Uterus (tissue), 3 donors: ENCODE measurements at regions not wholly inside any gene's neighbourhood (a gene's known extent, or its start where the extent isn't known, plus 50 kb on each side); places are given as distances from the start of the nearest gene placed in this dataset.

ENCODE experiments used
- DNase-seq, 2 donors: peaks; one replicate each; pipeline ENCODE4 v3.0.0-alpha.2; 2019 to 2020
- H3K27ac ChIP-seq, 2 donors: fragments of 200-600 bp; sonication (generic); 1 replicate in 1 of 2; 2 replicates in 1 of 2; pipeline ENCODE4 v1.5.1; 2016 to 2018
- H3K27me3 ChIP-seq, 2 donors: fragments of 200-600 bp; sonication (generic); one replicate each; pipeline ENCODE4 v1.5.1; 2018 to 2019; ENCODE audit warnings: control low read depth in 1 of 2
- H3K36me3 ChIP-seq, 2 donors: fragments of 200-600 bp; sonication (generic); one replicate each; pipeline ENCODE4 v1.5.1; 2019; ENCODE audit warnings: control low read depth in 1 of 2
- H3K4me1 ChIP-seq, 2 donors: fragments of 200-600 bp; sonication (generic); one replicate each; pipeline ENCODE4 v1.5.1; 2018 to 2019; ENCODE audit warnings: control low read depth in 1 of 2
- H3K4me3 ChIP-seq, 2 donors: fragments of 200-600 bp; sonication (generic); 1 replicate in 1 of 2; 2 replicates in 1 of 2; pipeline ENCODE4 v1.5.1; 2018 to 2019; ENCODE audit warnings: mild to moderate bottlenecking in 1 of 2
- H3K9me3 ChIP-seq, 2 donors: fragments of 200-600 bp; sonication (generic); one replicate each; pipeline ENCODE4 v1.5.1; 2019; ENCODE audit warnings: control low read depth in 1 of 2
- CTCF ChIP-seq, 4 experiments: fragments of 200-600 bp in 2 of 4; fragments of 450-650 bp in 2 of 4; sonication (generic) in 2 of 4; IDR thresholded peaks; one replicate each; pipeline ENCODE4 v1.5.1; 2016 to 2019; ENCODE audit warnings: antibody characterized with exemption in 4 of 4, mild to moderate bottlenecking in 2 of 4, moderate library complexity in 1 of 4
- POLR2A ChIP-seq, 2 donors: fragments of 450-650 bp; IDR thresholded peaks; one replicate each; pipeline ENCODE4 v1.6.1; 2016; ENCODE audit warnings: antibody characterized with exemption in 2 of 2, mild to moderate bottlenecking in 1 of 2, moderate library complexity in 1 of 2
- intact Hi-C: fragments of 100-400 bp; cut with DNase I; formaldehyde crosslinking; loops from one replicate; pipeline ENCODE4 v1.15.1; 2023; ENCODE audit warnings: low total_unique reads
- donor health status: DM: yes; HTN: yes; CAD: no.

GRCh38 chr3:197425485-197426120 is 127.2 kb upstream of the DLG1 start:
- no peak for DNase-seq
- Histone ChIP-seq H3K4me3 (no peak overlapping the region), H3K36me3 (no peaks in the 10 kb centered on the region), H3K9me3 (peaks cover 0 to 3% of the 10 kb centered on the region in 2 donors), H3K27me3 (no peaks in the 10 kb centered on the region), H3K27ac (no peak overlapping the region), H3K4me1 (peaks cover 3 to 9% of the 10 kb centered on the region in 2 donors)
- intact Hi-C loops: no loop called here
- TF ChIP-seq CTCF (IDR thresholded peaks at IDR 0.05): no peak

- peaks cover 0 to 3% of the 10 kb centered on the region in 2 donors for H3K9me3 ChIP-seq
- no peaks in the 10 kb centered on the region for H3K27me3 ChIP-seq
- no peak overlapping the region for H3K4me3 ChIP-seq
- intact Hi-C loops: no loop called here
- DNase-seq: no peak
- H3K27ac ChIP-seq: no peak overlapping the region
- TF ChIP-seq CTCF (IDR thresholded peaks at IDR 0.05): no peak
- TF ChIP-seq POLR2A (IDR thresholded peaks at IDR 0.05): no peak
- no peaks in the 10 kb centered on the region for H3K36me3 ChIP-seq
- peaks cover 3 to 9% of the 10 kb centered on the region in 2 donors for H3K4me1 ChIP-seq
Observed at GRCh38 chr3:197424674-197425484, 126.5 kb upstream of the DLG1 start.

- Histone ChIP-seq H3K4me3 (no peak overlapping the region), H3K36me3 (no peaks in the 10 kb centered on the region), H3K9me3 (peaks cover 0 to 3% of the 10 kb centered on the region in 2 donors), H3K27me3 (no peaks in the 10 kb centered on the region), H3K27ac (no peak overlapping the region), H3K4me1 (peaks cover 3 to 7% of the 10 kb centered on the region in 2 donors)
- intact Hi-C loops: no loop called here
- TF ChIP-seq CTCF (IDR thresholded peaks at IDR 0.05) (no peak), POLR2A (IDR thresholded peaks at IDR 0.05) (no peak)
- DNase-seq: no peak
Observed at GRCh38 chr3:197424266-197424665, 125.9 kb upstream of the DLG1 start.

GRCh38 chr3:197423376-197423775 is 125.0 kb upstream of the DLG1 start:
- no peak overlapping the region for H3K4me3 ChIP-seq
- H3K9me3 ChIP-seq: peaks cover 0 to 3% of the 10 kb centered on the region in 2 donors
- H3K27ac ChIP-seq: no peak overlapping the region
- no peaks in the 10 kb centered on the region for H3K27me3 ChIP-seq
- intact Hi-C loops: no loop called here
- TF ChIP-seq POLR2A (IDR thresholded peaks at IDR 0.05) (no peak), CTCF (IDR thresholded peaks at IDR 0.05) (no peak)
- DNase-seq: no peak
- no peaks in the 10 kb centered on the region for H3K36me3 ChIP-seq
- no peaks in the 10 kb centered on the region for H3K4me1 ChIP-seq

- Histone ChIP-seq H3K27ac (peak overlapping the region in 1 of 2 donors; percentile 20), H3K9me3 (peaks cover 0 to 3% of the 10 kb centered on the region in 2 donors), H3K36me3 (no peaks in the 10 kb centered on the region), H3K4me1 (no peaks in the 10 kb centered on the region), H3K27me3 (no peaks in the 10 kb centered on the region), H3K4me3 (no peak overlapping the region)
- intact Hi-C loops: no loop called here
- TF ChIP-seq POLR2A (IDR thresholded peaks at IDR 0.05) (no peak), CTCF (IDR thresholded peaks at IDR 0.05) (no peak)
- no peak for DNase-seq
Observed at GRCh38 chr3:197422506-197422905, 124.1 kb upstream of the DLG1 start.
